ENCODE measurements at regions not wholly inside any gene's neighbourhood (a gene's known extent, or its start where the extent isn't known, plus 50 kb on each side); places are given as distances from the start of the nearest gene placed in this dataset.

DNA sequence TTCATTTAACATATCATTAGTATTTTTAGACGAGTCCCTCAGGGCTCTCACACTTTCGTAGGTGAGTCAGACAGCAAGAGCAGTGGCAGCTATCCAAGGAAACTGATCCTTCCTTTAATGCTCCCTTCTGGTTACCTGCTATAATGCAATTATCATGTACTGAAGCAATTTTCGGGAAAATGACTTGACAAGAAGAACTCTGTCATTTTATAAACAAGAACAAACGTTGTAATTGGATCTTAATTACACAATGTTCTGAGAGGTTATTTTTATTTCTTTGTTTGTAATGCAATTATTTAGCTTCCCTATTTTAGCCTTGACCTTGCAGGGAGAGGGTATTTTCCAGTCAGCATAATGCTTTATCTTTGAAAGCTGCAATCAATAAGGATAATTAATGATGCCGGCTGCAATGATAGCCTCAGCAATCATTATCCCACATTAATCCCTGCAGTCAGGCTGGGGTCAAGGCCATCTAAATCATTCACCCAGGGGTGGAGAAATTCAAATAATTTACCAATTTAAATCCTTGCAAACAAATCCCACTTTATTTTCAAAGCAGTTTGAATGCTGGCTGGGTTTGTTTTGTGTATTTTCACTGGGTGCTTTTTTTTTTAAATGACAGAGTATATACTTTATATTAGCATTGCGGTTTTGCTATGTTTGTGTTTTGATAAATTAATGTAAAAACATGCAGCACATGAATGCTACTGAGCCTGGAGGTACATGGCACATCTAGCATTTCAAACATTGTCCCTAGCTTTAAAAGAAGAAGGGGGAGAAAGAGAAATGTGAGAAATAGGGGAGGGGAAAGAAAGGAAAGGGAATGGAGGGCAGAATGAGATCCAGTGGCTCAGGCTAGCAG lies 249.9 kb downstream of the SHOX2 start:
- TF ChIP-seq SIN3A (IDR thresholded peaks at IDR 0.05; ENCODE audit: borderline replicate concordance, insufficient read depth, low read length) (no peak), POLR2AphosphoS5 (IDR thresholded peaks at IDR 0.05; ENCODE audit: low read depth, low read length) (no peak), TAF1 (IDR thresholded peaks at IDR 0.05; ENCODE audit: borderline replicate concordance, insufficient read depth, low read length) (no peak), FOXP2 (optimal IDR thresholded peaks at IDR 0.05; ENCODE audit: borderline replicate concordance, extremely low read depth, extremely low read length, insufficient read depth) (no peak)
- TF ChIP-seq, protein P1, sequence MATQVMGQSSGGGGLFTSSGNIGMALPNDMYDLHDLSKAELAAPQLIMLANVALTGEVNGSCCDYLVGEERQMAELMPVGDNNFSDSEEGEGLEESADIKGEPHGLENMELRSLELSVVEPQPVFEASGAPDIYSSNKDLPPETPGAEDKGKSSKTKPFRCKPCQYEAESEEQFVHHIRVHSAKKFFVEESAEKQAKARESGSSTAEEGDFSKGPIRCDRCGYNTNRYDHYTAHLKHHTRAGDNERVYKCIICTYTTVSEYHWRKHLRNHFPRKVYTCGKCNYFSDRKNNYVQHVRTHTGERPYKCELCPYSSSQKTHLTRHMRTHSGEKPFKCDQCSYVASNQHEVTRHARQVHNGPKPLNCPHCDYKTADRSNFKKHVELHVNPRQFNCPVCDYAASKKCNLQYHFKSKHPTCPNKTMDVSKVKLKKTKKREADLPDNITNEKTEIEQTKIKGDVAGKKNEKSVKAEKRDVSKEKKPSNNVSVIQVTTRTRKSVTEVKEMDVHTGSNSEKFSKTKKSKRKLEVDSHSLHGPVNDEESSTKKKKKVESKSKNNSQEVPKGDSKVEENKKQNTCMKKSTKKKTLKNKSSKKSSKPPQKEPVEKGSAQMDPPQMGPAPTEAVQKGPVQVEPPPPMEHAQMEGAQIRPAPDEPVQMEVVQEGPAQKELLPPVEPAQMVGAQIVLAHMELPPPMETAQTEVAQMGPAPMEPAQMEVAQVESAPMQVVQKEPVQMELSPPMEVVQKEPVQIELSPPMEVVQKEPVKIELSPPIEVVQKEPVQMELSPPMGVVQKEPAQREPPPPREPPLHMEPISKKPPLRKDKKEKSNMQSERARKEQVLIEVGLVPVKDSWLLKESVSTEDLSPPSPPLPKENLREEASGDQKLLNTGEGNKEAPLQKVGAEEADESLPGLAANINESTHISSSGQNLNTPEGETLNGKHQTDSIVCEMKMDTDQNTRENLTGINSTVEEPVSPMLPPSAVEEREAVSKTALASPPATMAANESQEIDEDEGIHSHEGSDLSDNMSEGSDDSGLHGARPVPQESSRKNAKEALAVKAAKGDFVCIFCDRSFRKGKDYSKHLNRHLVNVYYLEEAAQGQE (IDR thresholded peaks at IDR 0.05; ENCODE audit: insufficient read depth in 1 of 2, low read depth in 2 of 2, low read length in 2 of 2), result no peak

DNA sequence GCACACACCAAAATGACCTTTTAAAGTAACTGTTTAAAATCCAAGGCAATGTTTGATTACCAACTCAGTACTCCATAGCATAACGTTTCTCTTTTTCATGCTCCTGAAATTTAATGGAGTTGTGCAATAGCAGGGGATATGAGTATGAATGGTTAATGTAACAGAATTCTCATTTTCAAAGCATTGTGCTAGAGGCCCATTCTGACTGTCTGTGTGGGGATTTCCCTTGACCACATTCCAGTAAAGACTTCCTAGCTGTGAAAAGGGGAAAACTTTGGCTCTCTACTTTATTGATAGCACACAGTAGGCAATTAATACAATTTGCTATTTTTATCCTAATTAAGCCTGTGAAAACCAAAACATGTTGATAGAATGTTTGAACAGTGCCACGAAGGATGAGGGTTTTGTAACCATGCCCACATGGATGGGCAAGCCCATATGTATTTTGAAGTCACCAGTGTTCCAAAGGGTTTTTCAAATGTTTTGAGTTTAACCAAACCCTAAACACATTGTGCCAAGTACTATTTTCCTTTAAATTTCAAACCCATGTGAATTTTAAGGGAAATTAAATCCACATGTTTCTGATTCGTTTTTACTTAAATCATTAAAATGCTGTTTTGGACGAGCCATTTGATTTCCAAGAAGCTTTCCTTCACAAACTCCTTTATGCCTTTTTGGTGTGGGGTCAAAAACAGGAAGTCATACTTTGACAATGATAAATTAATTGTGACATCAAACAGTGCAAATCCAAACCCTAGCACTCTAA lies 261.2 kb downstream of the SHOX2 start:
- no peak for TF ChIP-seq SIN3A (IDR thresholded peaks at IDR 0.05; ENCODE audit: borderline replicate concordance, insufficient read depth, low read length)
- TF ChIP-seq TAF1 (IDR thresholded peaks at IDR 0.05; ENCODE audit: borderline replicate concordance, insufficient read depth, low read length), result no peak
- TF ChIP-seq FOXP2 (optimal IDR thresholded peaks at IDR 0.05; ENCODE audit: borderline replicate concordance, extremely low read depth, extremely low read length, insufficient read depth), result no peak
- TF ChIP-seq, protein P1 (IDR thresholded peaks at IDR 0.05; ENCODE audit: insufficient read depth in 1 of 2, low read depth in 2 of 2, low read length in 2 of 2), result no peak
- TF ChIP-seq POLR2AphosphoS5 (IDR thresholded peaks at IDR 0.05; ENCODE audit: low read depth, low read length), result no peak

DNA sequence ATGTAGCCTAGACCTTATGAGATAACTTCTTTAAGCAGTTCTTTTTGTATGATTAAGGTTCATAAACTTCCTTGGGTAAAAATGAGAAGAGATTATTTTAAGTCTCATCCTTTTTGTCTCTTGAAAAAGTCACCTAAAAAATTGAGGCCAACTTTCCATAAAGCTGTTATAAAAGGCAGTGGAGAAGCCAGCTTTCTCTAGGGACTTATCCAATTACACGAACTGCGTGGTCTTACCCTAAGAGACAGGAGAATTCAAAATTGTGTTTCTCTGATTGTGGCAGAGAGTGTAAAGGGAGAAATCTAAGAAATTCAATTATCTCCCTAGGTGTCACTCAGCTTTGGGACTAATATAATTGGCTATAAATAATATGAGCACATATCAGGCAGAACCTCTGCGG lies 262.0 kb downstream of the SHOX2 start:
- TF ChIP-seq SIN3A (IDR thresholded peaks at IDR 0.05; ENCODE audit: borderline replicate concordance, insufficient read depth, low read length), result no peak
- TF ChIP-seq, protein P1 (IDR thresholded peaks at IDR 0.05; ENCODE audit: insufficient read depth in 1 of 2, low read depth in 2 of 2, low read length in 2 of 2), result no peak
- TF ChIP-seq POLR2AphosphoS5 (IDR thresholded peaks at IDR 0.05; ENCODE audit: low read depth, low read length), result no peak
- no peak for TF ChIP-seq TAF1 (IDR thresholded peaks at IDR 0.05; ENCODE audit: borderline replicate concordance, insufficient read depth, low read length)
- no peak for TF ChIP-seq FOXP2 (optimal IDR thresholded peaks at IDR 0.05; ENCODE audit: borderline replicate concordance, extremely low read depth, extremely low read length, insufficient read depth)

DNA sequence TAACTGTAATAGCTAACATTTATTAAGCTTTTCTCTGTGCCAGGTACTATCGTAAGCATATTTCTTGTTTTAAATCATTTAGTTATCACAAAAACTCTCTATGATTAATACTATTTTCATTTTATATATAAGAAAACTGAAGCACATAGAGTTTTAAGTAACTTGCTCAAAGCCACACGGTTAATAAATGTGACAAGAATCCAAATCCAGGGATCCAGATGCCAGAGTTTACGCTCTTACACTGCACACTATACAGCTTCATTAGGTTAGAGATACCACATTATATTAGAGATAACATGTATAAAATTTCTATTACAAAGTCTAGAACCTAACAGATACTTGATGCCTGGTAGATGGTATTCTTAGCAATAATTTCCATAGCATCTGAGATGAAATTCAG lies 265.2 kb downstream of the SHOX2 start:
- TF ChIP-seq, protein P1 (IDR thresholded peaks at IDR 0.05; ENCODE audit: insufficient read depth in 1 of 2, low read depth in 2 of 2, low read length in 2 of 2), result no peak
- TF ChIP-seq POLR2AphosphoS5 (IDR thresholded peaks at IDR 0.05; ENCODE audit: low read depth, low read length) (no peak), FOXP2 (optimal IDR thresholded peaks at IDR 0.05; ENCODE audit: borderline replicate concordance, extremely low read depth, extremely low read length, insufficient read depth) (no peak), SIN3A (IDR thresholded peaks at IDR 0.05; ENCODE audit: borderline replicate concordance, insufficient read depth, low read length) (no peak), TAF1 (IDR thresholded peaks at IDR 0.05; ENCODE audit: borderline replicate concordance, insufficient read depth, low read length) (no peak)
